ENCODE measurements at regions not wholly inside any gene's neighbourhood (a gene's known extent, or its start where the extent isn't known, plus 50 kb on each side); places are given as distances from the start of the nearest gene placed in this dataset.

- no peak for DNase-seq
These were observed 260.8 kb upstream of the NAV3 start for GRCh38 chr12:77569876-77570275.

GRCh38 chr12:77560714-77561113, 270.0 kb upstream of the NAV3 start:
- no peak for DNase-seq

GRCh38 chr12:77559400-77560074, 271.2 kb upstream of the NAV3 start:
- DNase-seq: no peak

- no peak for DNase-seq
These were observed 275.6 kb upstream of the NAV3 start for GRCh38 chr12:77555074-77555473.

GRCh38 chr12:77553976-77554619, 276.6 kb upstream of the NAV3 start:
- DNase-seq: no peak

- DNase-seq: no peak
These were observed 281.1 kb upstream of the NAV3 start for GRCh38 chr12:77549383-77550128.

- no peak for DNase-seq
These were observed 281.9 kb upstream of the NAV3 start for GRCh38 chr12:77548797-77549196.

GRCh38 chr12:77540097-77540496, 290.6 kb upstream of the NAV3 start:
- no peak for DNase-seq

GRCh38 chr12:77537663-77538062, 293.0 kb upstream of the NAV3 start:
- no peak for DNase-seq

GRCh38 chr12:77535734-77536133, 295.0 kb upstream of the NAV3 start:
- DNase-seq: no peak

GRCh38 chr12:77531912-77532311, 298.8 kb upstream of the NAV3 start:
- DNase-seq: no peak

GRCh38 chr12:77522247-77522646, 308.4 kb upstream of the NAV3 start:
- no peak for DNase-seq

- no peak for DNase-seq
These were observed 309.1 kb upstream of the NAV3 start for GRCh38 chr12:77521508-77522115.

GRCh38 chr12:77514511-77514910, 316.2 kb upstream of the NAV3 start:
- DNase-seq: no peak

GRCh38 chr12:77510985-77511384, 319.7 kb upstream of the NAV3 start:
- no peak for DNase-seq

GRCh38 chr12:77504466-77504865, 326.2 kb upstream of the NAV3 start:
- DNase-seq: no peak

GRCh38 chr12:77500089-77500488, 330.6 kb upstream of the NAV3 start:
- DNase-seq: peak; percentile 76

GRCh38 chr12:77497647-77498046, 333.0 kb upstream of the NAV3 start:
- no peak for DNase-seq

- no peak for DNase-seq
These were observed 334.0 kb upstream of the NAV3 start for GRCh38 chr12:77496714-77497113.

GRCh38 chr12:77494296-77494695, 336.4 kb upstream of the NAV3 start:
- no peak for DNase-seq

- DNase-seq: peak; percentile 52
These were observed 337.2 kb upstream of the NAV3 start for GRCh38 chr12:77493302-77494168.

- DNase-seq: no peak
These were observed 338.2 kb upstream of the NAV3 start for GRCh38 chr12:77492536-77492935.
